ENCODE measurements at regions not wholly inside any gene's neighbourhood (a gene's known extent, or its start where the extent isn't known, plus 50 kb on each side); places are given as distances from the start of the nearest gene placed in this dataset.

- no peak overlapping the region for H3K9ac ChIP-seq (ENCODE audit: low read length)
- DNase-seq (ENCODE audit: low read depth, low spot score) (no peak), ATAC-seq (no peak)
- peaks cover 0 to 11% of the 10 kb centered on the region in 2 experiments; a peak in 2 of 4 replicates for H3K4me1 ChIP-seq (ENCODE audit: control insufficient read depth in 1 of 2, insufficient read depth in 2 of 2, low read length in 2 of 2)
- CTCF ChIA-PET, result no interaction called here
- H3K27me3 ChIP-seq (ENCODE audit: insufficient read depth, low read length), result peaks cover 20% of the 10 kb centered on the region; the same call in 1 of the 2 replicates
- no peak for TF ChIP-seq FOSL1 (IDR thresholded peaks at IDR 0.05; ENCODE audit: low read depth)
- TF ChIP-seq EGR1 (IDR thresholded peaks at IDR 0.05; ENCODE audit: low read depth), result no peak
- TF ChIP-seq SP1 (IDR thresholded peaks at IDR 0.05; ENCODE audit: low read depth), result no peak
- no peak for TF ChIP-seq MAX (IDR thresholded peaks at IDR 0.05)
- BruUV-seq (replicated peaks), result no TSS peak
- H3K27ac ChIP-seq (ENCODE audit: low read depth, low read length), result no peak overlapping the region
- no peaks in the 10 kb centered on the region for H3K36me3 ChIP-seq (ENCODE audit: control insufficient read depth in 1 of 2, insufficient read depth in 2 of 2, low read length in 2 of 2)
- no peaks in the 10 kb centered on the region for H3K79me2 ChIP-seq (ENCODE audit: insufficient read depth, low read length)
- H3K9me2 ChIP-seq (ENCODE audit: insufficient read depth), result no peaks in the 10 kb centered on the region
- no peaks in the 10 kb centered on the region for H4K20me1 ChIP-seq (ENCODE audit: insufficient read depth)
- H2AFZ ChIP-seq (ENCODE audit: low read depth, low read length, poor library complexity, severe bottlenecking), result no peak overlapping the region
- H3K4me2 ChIP-seq (ENCODE audit: low read length), result no peak overlapping the region
- RAD21 ChIA-PET (ENCODE audit: low non-redundant PET in 1 of 2, low total read pairs in 2 of 2, uncharacterized antibody in 2 of 2, unreplicated experiment in 2 of 2), result no interaction called here
- POLR2A ChIA-PET, result no interaction called here
- intact Hi-C loops (cut with micrococcal nuclease), result no loop called here
- H3K9me3 ChIP-seq (ENCODE audit: control insufficient read depth in 1 of 2, insufficient read depth in 1 of 2, low read depth in 1 of 2, low read length in 2 of 2), result no peaks in the 10 kb centered on the region; a peak in 1 of 4 replicates
- H3K4me3 ChIP-seq (replicated peaks in 1 of 2; ENCODE audit: low read depth in 1 of 2, low read length in 2 of 2), result no peak overlapping the region
Observed at GRCh38 chr20:58109918-58110635, 118.4 kb downstream of the ANKRD60 start.

- H2AFZ ChIP-seq (ENCODE audit: low read depth, low read length, poor library complexity, severe bottlenecking), result no peak overlapping the region
- no peak overlapping the region for H3K27ac ChIP-seq (ENCODE audit: low read depth, low read length)
- H4K20me1 ChIP-seq (ENCODE audit: insufficient read depth), result no peaks in the 10 kb centered on the region
- H3K9me3 ChIP-seq (ENCODE audit: control insufficient read depth in 1 of 2, insufficient read depth in 1 of 2, low read depth in 1 of 2, low read length in 2 of 2), result no peaks in the 10 kb centered on the region; a peak in 1 of 4 replicates
- no peak overlapping the region for H3K4me2 ChIP-seq (ENCODE audit: low read length)
- POLR2A ChIA-PET, result no interaction called here
- DNase-seq (ENCODE audit: low read depth, low spot score) (no peak), ATAC-seq (no peak)
- TF ChIP-seq EZH2phosphoT487 (IDR thresholded peaks at IDR 0.05; ENCODE audit: borderline replicate concordance), result no peak
- no peak for TF ChIP-seq POLR2A (IDR thresholded peaks at IDR 0.05; ENCODE audit: borderline replicate concordance, extremely low read depth, insufficient read depth, insufficient read length)
- no peak for TF ChIP-seq ATF3 (IDR thresholded peaks at IDR 0.05)
- no peak for TF ChIP-seq YY1 (IDR thresholded peaks at IDR 0.05; ENCODE audit: extremely low read depth, insufficient replicate concordance, low read depth, low read length)
- no peak for TF ChIP-seq CTCF (IDR thresholded peaks at IDR 0.05 in 2 of 3, conservative IDR thresholded peaks at IDR 0.05 in 1 of 3; ENCODE audit: borderline replicate concordance in 1 of 3, insufficient read depth in 1 of 3, low read depth in 2 of 3, low read length in 2 of 3)
- TF ChIP-seq CEBPB (IDR thresholded peaks at IDR 0.05; ENCODE audit: low read depth), result no peak
- TF ChIP-seq TCF7L2 (IDR thresholded peaks at IDR 0.05; ENCODE audit: borderline replicate concordance, extremely low read depth, insufficient read depth, insufficient read length), result no peak
- no peak for TF ChIP-seq ELF1 (IDR thresholded peaks at IDR 0.05; ENCODE audit: borderline replicate concordance, low read depth)
- TF ChIP-seq CBX3 (IDR thresholded peaks at IDR 0.05; ENCODE audit: low read depth), result no peak
- intact Hi-C loops (cut with micrococcal nuclease), result no loop called here
- BruUV-seq (replicated peaks), result no TSS peak
- H3K36me3 ChIP-seq (ENCODE audit: control insufficient read depth in 1 of 2, insufficient read depth in 2 of 2, low read length in 2 of 2), result no peaks in the 10 kb centered on the region
- H3K9ac ChIP-seq (ENCODE audit: low read length), result no peak overlapping the region
- CTCF ChIA-PET, result no interaction called here
- H3K79me2 ChIP-seq (ENCODE audit: insufficient read depth, low read length), result no peaks in the 10 kb centered on the region
- RAD21 ChIA-PET (ENCODE audit: low non-redundant PET in 1 of 2, low total read pairs in 2 of 2, uncharacterized antibody in 2 of 2, unreplicated experiment in 2 of 2), result no interaction called here
- no peak overlapping the region for H3K4me3 ChIP-seq (replicated peaks in 1 of 2; ENCODE audit: low read depth in 1 of 2, low read length in 2 of 2)
- peaks cover 18% of the 10 kb centered on the region for H3K27me3 ChIP-seq (ENCODE audit: insufficient read depth, low read length)
- H3K9me2 ChIP-seq (ENCODE audit: insufficient read depth), result no peaks in the 10 kb centered on the region
- H3K4me1 ChIP-seq (ENCODE audit: control insufficient read depth in 1 of 2, insufficient read depth in 2 of 2, low read length in 2 of 2), result peaks cover 0 to 11% of the 10 kb centered on the region in 2 experiments; a peak in 2 of 4 replicates
Observed at GRCh38 chr20:58109126-58109880, 119.2 kb downstream of the ANKRD60 start.

Data from HCT116 (cell line).